GM12891 (cell line): ENCODE measurements at regions not wholly inside any gene's neighbourhood (a gene's known extent, or its start where the extent isn't known, plus 50 kb on each side); places are given as distances from the start of the nearest gene placed in this dataset.
A peak's percentile ranks its signal among the peaks of the same experiment; 100 is the strongest.
"Not testable (repeated sequence)": the region's sequence is repeated elsewhere in the genome, so short reads cannot be mapped to it uniquely, and the experiment has no call there.

ENCODE experiments used
- DNase-seq: peaks from one replicate; pipeline ENCODE4 v3.0.0; 2011; ENCODE audit warnings: low spot score; ENCODE audit not compliant: insufficient read length
- FAIRE-seq: peaks from 2 replicates; lab custom pipeline; 2011; peaks lifted over from hg19 to GRCh38; lab: Jason Lieb, UNC
- PAX5 ChIP-seq: IDR thresholded peaks from 2 replicates; pipeline ENCODE4 v1.6.1; 2011; ENCODE audit warnings: low read length, moderate library complexity, mild to moderate bottlenecking; ENCODE audit not compliant: insufficient read depth, severe bottlenecking
- POLR2A ChIP-seq: IDR thresholded peaks from 2 replicates; pipeline ENCODE4 v1.6.1; 2011; ENCODE audit warnings: low read depth, low read length, control low read depth
- POLR2AphosphoS5 ChIP-seq: IDR thresholded peaks from 2 replicates; pipeline ENCODE4 v1.6.1; 2011; ENCODE audit warnings: low read depth, low read length, control low read depth
- POU2F2 ChIP-seq: IDR thresholded peaks from 2 replicates; pipeline ENCODE4 v1.6.1; 2011; ENCODE audit warnings: low read depth, mild to moderate bottlenecking, control low read depth, low read length, moderate library complexity
- SPI1 ChIP-seq: IDR thresholded peaks from 2 replicates; pipeline ENCODE4 v1.6.1; 2011; ENCODE audit warnings: low read depth, low read length, control low read depth
- TAF1 ChIP-seq: IDR thresholded peaks from 2 replicates; pipeline ENCODE4 v1.6.1; 2011; ENCODE audit warnings: low read depth, low read length, control low read depth

- FAIRE-seq (no peak), DNase-seq (no peak)
Observed at GRCh38 chr7:136123352-136123751, 146.2 kb upstream of the MTPN start.

GRCh38 chr7:136122026-136122425 is 144.9 kb upstream of the MTPN start:
- DNase-seq (no peak), FAIRE-seq (no peak)
- TF ChIP-seq POLR2AphosphoS5 (no peak), POLR2A (no peak), POU2F2 (no peak), PAX5 (no peak), SPI1 (no peak), TAF1 (no peak)

More at GRCh38 chr7:136123352-136123751, 146.2 kb upstream of the MTPN start:
- no peak for TF ChIP-seq SPI1
- no peak for TF ChIP-seq POLR2AphosphoS5
- TF ChIP-seq POU2F2 = no peak
- no peak for TF ChIP-seq POLR2A
- no peak for TF ChIP-seq PAX5
- TF ChIP-seq TAF1 = no peak

DNA sequence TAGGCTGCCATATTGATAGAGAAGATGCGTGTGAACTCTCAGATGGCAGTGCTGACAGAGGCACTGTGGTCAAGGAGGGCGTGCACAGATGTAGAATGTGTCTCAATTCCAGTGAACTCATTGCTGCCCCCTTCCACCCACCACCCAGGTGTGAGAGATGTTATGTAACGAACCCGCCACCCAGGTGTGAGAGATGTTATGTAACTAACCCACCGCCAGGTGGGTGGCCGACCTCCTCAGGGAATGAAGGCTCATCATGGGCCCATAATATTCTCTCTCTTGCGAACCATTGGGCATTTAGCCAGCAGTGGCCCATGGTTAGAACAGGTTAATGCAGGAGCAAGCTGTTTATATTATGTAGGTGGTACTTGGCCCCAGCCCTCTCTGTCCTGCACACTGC is 140.4 kb upstream of the MTPN start:
- TF ChIP-seq POLR2AphosphoS5 (no peak), TAF1 (no peak), POU2F2 (no peak), SPI1 (no peak), PAX5 (no peak), POLR2A (no peak)
- DNase-seq (no peak), FAIRE-seq (no peak)

GRCh38 chr7:136116186-136116585 is 139.0 kb upstream of the MTPN start:
- DNase-seq (no peak), FAIRE-seq (no peak)
- TF ChIP-seq POU2F2 (no peak), POLR2A (no peak), PAX5 (no peak), TAF1 (no peak), SPI1 (no peak), POLR2AphosphoS5 (no peak)

GRCh38 chr7:136114966-136115762 is 138.0 kb upstream of the MTPN start:
- peak; percentile 28 for DNase-seq
- TF ChIP-seq TAF1 (no peak), POU2F2 (no peak), SPI1 (peak; percentile 22; the same call in 1 of the 2 replicates)
- FAIRE-seq = peak; percentile 94

DNA sequence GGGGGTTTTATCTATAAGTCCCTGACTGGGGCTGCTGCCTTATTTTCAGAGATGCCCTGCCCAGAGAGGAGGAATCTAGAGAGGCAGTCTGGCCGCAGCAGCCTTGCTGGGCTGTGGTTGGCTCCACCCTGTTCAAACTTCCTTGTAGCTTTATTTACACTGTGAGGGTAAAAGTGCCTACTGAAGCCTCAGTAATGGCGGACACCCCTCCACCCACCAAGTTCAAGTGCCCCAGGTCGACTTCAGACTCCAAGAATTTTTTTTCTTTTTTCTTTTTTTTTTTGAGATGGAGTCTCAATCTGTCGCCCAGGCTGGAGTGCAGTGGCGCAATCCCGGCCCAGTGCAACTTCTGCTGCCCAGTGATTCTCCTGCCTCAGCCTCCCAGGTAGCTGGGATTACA is 137.3 kb upstream of the MTPN start:
- DNase-seq, FAIRE-seq: not testable (repeated sequence)

DNA sequence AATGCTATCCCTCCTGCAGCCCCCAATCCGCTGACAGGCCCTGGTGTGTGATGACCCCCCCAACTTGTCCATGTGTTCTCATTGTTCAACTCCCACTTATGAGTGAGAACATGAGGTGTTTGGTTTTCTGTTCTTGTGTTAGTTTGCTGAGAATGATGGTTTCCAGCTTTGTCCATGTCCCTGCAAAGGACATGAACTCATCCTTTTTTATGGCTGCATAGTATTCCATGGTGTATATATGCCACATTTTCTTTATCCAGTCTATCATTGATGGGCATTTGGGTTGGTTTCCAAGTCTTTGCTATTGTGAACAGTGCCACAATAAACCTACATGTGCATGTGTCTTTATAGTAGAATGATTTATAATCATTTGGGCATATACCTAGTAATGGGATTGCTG is 131.9 kb upstream of the MTPN start:
- DNase-seq, FAIRE-seq: not testable (repeated sequence)

DNA sequence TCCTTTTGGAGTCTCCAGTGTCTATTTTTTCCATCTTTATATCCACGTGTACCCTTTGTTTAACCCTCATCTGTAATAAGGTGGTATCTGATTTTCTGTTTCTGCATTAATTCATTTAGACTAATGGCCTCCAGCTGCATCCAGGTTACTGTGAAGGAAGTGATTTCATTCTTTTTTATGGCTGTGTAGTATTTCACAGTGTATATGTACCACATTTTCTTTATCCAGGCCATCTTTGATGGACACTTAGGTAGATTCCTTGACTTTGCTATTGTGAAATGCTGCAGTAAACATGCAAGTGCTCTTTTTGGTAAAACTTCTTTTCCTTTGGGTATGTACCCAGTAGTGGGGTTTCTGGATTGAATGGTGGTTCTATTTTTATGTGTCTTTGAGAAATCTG is 128.0 kb upstream of the MTPN start:
- DNase-seq (no peak), FAIRE-seq (no peak)
- TF ChIP-seq POLR2A = no peak
- no peak for TF ChIP-seq SPI1
- TF ChIP-seq PAX5 = no peak
- TF ChIP-seq POU2F2 = no peak
- TF ChIP-seq TAF1 = no peak
- no peak for TF ChIP-seq POLR2AphosphoS5

DNA sequence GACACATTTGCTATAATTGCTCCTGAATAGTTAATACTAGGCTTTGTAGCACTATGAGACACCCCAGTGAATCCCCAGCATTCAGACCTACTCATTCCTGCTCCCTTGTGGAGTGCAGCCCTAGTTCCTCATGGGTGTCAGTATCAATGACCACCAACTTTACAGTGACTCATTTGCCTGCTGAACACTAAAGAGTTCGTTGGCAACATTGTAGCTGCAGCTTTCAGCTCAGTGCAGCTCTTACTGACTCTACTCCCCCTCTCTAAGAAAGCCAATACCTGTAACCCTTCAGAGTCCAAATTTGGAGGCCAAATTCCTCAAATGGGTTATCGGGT is 127.1 kb upstream of the MTPN start:
- TF ChIP-seq POU2F2 (no peak), SPI1 (no peak), PAX5 (no peak), TAF1 (no peak)
- no peak for FAIRE-seq
- no peak for DNase-seq

GRCh38 chr7:136103545-136104268 is 126.5 kb upstream of the MTPN start:
- no peak for FAIRE-seq
- no peak for DNase-seq
- no peak for TF ChIP-seq POU2F2
- TF ChIP-seq SPI1 = no peak
- no peak for TF ChIP-seq TAF1
- TF ChIP-seq POLR2AphosphoS5 = no peak
- no peak for TF ChIP-seq POLR2A
- no peak for TF ChIP-seq PAX5
